Stimulated activated CD4-positive, alpha-beta T cell treated with anti-CD3 and anti-CD28 coated beads, Interleukin-4, amount 100 ng/mL, for 48 hours (primary cell): ENCODE measurements at regions not wholly inside any gene's neighbourhood (a gene's known extent, or its start where the extent isn't known, plus 50 kb on each side); places are given as distances from the start of the nearest gene placed in this dataset.
"Not testable (repeated sequence)": the region's sequence is repeated elsewhere in the genome, so short reads cannot be mapped to it uniquely, and the experiment has no call there.

ENCODE experiments used
- DNase-seq, 2 donors: peaks; one replicate each; pipeline ENCODE4 v3.0.0-alpha.2; 2020; ENCODE audit warnings: low read depth in 2 of 2

DNA sequence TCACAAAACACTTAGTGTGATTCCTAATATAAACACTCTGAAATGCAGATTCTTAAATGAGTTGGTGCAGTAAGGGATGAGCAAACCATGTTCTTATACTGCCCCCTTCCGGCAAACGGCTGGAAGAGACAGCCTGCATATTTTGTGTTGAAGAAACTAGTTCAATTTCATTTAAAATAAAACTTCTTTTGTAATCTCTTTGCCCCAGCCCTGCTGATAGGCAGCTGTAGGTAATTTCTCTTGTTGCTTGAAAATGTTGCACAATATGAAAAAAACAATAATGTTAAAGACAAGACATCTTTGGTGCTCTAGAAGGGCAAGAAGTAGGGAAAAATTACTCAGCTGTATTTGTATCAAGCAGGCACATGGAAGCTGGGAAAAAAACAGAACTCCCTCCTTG, 89.7 kb upstream of the CCNG1 start:
- peak; percentile 38 for DNase-seq

- no peak for DNase-seq
Observed at GRCh38 chr5:163350083-163350482, 87.3 kb upstream of the CCNG1 start.

DNA sequence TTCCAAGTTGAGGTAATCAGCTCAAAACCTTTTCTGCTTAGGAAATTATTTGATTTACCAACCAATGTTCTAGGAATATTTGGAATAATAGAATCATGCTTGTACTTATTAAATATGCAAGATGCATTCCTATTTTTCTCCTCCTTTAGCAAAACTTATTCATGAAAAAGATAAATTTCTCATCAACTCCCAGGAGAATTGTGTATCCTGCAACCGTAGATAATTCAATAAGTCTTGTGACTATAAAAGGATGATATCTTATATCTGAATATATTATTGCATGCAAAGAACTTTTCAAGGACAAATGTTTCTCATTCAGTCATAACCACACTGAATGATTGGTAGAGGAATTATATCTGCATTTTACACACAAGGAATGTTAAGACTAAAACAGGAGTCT, 84.9 kb upstream of the CCNG1 start:
- DNase-seq = no peak

GRCh38 chr5:163355811-163356210, 81.6 kb upstream of the CCNG1 start:
- DNase-seq = not testable (repeated sequence)

GRCh38 chr5:163357636-163358035, 79.8 kb upstream of the CCNG1 start:
- DNase-seq = no peak

- DNase-seq = no peak
Observed at GRCh38 chr5:163360656-163361055, 76.7 kb upstream of the CCNG1 start.

GRCh38 chr5:163361450-163361849, 75.9 kb upstream of the CCNG1 start:
- no peak for DNase-seq

DNA sequence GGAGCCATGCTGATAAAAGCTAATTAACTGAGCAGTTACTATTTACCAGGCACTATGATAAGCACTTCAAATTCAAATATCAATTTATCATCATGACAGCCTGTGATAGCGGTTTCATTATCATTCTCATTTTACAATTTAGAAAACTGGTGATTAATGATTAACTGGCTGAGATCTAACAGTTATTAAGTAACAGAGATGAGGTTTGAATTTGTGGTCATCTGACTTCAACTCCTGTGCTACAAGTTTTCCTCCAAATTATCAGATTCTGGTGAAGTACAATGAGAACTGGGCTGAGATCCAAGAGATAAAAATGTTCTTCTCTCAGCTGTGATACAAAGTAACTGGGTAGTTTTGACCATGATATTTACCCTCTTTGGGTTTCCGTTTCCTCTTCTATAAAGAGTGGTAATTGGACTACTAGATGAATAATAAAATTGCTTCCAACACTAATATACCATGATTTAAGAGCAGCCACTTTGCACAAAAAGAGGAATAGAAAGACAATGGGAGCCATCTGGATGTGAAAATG, 74.5 kb upstream of the CCNG1 start:
- DNase-seq = no peak

DNA sequence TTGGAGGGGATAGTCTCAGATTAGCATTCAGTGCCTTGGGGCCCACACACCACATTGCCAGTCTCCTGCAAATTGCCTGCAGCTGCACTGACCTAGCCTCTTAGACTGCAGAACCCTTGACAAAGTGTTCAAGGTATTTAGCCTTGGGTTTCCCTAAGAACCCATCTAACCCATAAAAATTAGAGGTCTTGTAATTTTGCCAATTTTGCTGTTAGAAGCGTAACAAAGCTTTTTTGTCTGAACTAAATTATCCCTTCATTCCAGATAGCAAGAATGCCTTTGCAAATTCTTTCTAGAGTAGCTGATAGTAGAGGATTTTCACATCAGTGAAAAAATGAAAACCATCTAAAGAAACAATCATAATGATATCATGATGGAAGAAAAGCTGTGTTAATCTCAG, 74.0 kb upstream of the CCNG1 start:
- DNase-seq = no peak

- DNase-seq = no peak
Observed at GRCh38 chr5:163366757-163367156, 70.6 kb upstream of the CCNG1 start.

- DNase-seq = no peak
Observed at GRCh38 chr5:163369776-163370385, 67.5 kb upstream of the CCNG1 start.

DNA sequence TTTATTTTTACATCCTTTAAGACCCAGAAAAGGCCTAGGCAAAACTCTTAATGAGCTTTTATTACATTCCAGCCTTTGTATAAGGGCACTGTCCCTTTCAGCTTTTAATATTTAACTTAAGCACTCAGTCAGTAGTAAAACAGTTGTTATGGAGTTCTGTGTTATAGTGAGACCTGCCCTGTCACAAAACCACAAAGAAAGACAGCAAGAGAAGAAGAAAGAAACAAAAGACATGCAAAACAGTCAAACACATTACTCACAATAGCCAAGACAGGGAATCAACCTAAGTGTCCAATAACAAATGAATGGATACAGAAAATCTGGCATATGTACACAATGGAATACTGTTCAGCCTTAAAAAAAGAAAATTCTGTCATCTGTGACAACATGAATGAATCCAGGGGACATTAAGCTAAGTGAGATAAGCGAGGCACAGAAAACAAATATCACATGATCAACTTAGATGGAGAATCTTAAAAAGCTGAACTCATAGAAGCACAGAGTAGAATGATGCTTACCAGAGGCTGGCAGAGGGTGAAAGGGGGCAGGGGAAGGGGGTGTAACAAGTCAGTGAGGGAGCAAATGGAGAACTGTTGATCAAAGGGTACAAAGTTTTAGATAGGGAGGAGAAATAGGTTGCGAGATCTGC, 63.8 kb upstream of the CCNG1 start:
- no peak for DNase-seq

DNA sequence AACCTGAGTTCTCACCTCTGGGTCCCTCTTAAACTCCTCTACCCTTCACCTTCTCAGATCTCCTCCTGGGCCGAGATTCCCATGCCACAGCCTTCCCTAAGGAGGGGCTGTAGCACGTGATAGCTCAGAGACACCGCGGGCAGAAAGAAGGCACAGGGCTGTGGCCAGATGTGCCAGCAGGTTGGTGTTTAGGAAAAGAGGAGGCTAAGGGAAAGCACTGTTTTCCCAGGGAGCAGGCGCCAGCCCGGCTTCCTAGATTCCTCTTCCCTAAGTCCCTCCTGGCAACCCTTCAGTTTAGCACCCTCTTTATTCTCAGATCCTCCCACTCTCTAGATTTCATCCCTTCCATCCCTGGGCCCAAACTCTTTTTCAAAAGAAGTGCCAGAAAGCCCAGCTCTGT, 59.4 kb upstream of the CCNG1 start:
- DNase-seq = no peak

DNA sequence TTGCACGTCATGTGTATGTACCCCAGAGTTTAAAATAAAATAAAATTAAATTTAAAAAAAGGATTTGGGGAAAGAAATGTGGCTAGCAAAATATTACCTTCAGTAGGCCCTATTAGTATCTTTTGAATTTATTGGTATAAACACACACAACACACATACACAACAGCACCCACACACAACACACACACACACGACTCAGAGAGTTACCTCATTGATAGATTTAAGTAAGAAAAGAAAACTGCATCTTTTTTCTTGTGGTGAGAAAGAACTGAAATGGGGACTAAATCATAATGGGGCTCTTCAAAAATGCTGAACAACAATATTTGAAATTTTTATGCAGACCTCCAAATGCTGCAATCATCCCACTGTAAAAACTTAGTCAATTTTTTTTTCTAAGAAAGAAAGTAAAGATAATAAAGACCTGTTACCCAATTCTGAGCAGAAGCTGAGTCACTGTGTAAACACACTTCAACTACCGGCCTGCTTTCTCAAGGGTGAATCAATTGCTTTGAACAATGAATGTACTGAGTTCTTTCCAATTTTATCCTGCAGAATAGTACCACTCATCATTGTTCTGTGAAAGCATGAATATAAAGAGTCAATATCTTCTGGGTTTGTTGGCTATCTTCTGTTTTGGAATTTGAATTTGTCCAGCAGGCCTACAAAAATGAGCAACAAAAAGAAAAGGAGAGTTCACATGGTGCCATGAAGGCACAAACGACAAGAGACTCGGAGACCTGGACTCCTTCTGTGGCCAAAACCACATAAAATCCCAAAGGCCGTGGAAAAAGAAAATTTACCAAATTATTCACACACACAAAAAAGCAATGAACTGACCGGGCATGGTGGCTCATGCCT, 57.9 kb upstream of the CCNG1 start:
- no peak for DNase-seq

GRCh38 chr5:163381832-163382231, 55.6 kb upstream of the CCNG1 start:
- no peak for DNase-seq

DNA sequence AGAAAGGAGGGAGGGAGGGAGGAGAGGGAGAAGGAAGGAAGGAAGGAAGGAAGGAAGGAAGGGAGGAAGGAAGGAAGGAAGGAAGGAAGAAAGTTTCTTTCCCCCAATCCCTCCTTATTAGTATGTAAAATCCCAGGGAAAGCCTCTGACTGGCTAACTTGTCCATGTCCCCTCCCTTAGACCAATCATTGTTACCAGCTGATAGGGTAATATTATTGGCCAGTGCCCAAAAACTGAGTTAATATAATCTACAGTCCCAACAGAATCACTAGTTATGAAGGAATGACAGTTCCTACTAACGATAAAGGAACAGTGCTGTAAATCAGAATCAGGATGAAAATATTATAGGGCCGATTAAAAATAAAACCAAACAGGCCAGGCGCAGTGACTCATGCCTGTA, 53.6 kb upstream of the CCNG1 start:
- no peak for DNase-seq

DNA sequence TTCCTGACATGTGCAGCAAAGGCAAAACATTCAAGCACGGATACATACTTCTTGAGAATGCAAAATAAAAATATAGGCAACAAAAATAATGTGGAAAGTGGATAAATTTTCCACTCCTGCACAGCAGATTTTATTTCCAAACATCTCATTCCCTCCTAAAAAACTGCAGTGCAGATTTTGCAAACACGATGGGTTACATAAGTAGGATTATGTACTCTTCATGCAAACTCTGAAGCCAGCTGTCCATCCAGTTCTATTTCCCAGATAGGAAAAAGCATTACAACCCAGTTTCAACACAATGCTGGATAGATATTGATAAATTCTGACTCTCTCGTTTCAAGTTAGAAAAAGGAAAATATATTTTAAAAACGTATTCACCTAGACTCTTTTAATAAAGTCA, 52.7 kb upstream of the CCNG1 start:
- no peak for DNase-seq

DNA sequence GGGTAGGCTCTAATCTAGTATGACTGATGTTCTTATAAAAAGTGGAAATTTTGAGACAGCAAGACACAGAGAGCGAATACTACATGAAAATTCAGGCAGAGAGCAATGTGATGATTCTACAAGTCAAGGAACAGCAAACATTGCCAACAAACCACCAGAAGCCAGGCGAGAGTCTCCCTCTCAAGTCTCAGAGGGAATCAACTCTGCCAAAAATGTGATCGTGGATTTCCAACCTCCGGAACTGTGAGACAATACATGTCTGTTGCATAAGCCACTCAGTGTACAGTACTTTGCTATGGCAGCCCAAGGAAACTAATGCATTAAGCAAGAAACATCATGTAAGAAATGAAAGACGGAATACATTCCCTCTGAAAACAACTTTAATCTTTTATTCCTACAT, 52.1 kb upstream of the CCNG1 start:
- no peak for DNase-seq

GRCh38 chr5:163385824-163386223, 51.6 kb upstream of the CCNG1 start:
- DNase-seq = no peak

DNA sequence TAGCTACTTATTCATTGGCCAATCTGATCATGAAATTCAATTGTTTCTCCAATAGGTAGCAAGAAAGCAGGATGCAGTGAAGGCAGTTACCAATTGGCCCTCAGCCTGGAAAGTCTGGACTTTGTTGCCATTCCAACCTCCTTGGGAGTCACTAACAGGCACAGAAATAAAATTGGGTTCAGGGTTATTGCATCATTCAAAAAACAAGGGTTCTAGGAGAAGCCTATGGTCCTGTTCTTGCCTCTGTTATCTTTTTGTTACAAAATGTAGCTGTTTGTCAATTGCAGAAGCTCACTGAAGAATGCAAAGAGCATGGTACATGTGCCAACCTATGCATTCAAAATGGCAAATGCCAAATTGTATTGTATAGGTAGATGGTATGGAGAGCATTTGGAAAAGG, 51.0 kb upstream of the CCNG1 start:
- DNase-seq = no peak

- DNase-seq = no peak
Observed at GRCh38 chr5:163387589-163388343, 49.6 kb upstream of the CCNG1 start.
